SK-N-MC (cell line): ENCODE measurements at regions not wholly inside any gene's neighbourhood (a gene's known extent, or its start where the extent isn't known, plus 50 kb on each side); places are given as distances from the start of the nearest gene placed in this dataset.

Source experiments
- EZH2 ChIP-seq: fragments of 200-600 bp; sonication (generic); IDR thresholded peaks from one replicate; pipeline ENCODE4 v1.6.1; 2017; ENCODE audit warnings: antibody characterized with exemption
- POLR2AphosphoS5 ChIP-seq: IDR thresholded peaks from 2 replicates; pipeline ENCODE4 v1.6.1; 2012; ENCODE audit warnings: mild to moderate bottlenecking, low read depth, low read length, borderline replicate concordance

DNA sequence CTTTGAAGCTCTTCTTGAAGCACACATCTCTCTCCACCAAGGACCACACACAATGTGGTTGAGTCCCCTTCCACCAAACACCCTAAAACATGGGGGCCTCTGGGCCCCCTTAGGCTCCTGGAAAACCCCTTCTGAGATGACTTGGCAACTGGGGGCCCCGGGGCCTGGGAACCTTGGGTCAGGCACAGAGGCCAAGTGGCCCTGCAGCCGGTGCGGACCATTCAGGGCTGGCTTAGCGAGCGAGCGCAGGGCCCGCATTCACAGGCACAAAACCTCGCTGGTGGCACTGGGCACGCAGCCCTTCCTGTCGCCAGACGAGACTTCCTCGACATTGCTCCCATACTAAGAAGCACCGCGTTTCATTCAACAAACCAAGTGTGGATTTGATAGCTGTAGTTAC is 111.2 kb upstream of the ID2 start:
- TF ChIP-seq EZH2: no peak
- TF ChIP-seq POLR2AphosphoS5: no peak
